GM19240 (cell line): ENCODE measurements at regions not wholly inside any gene's neighbourhood (a gene's known extent, or its start where the extent isn't known, plus 50 kb on each side); places are given as distances from the start of the nearest gene placed in this dataset.

Source experiments
- DNase-seq: peaks from one replicate; pipeline ENCODE4 v3.0.0; 2011; ENCODE audit warnings: low spot score; ENCODE audit not compliant: insufficient read length

GRCh38 chr5:35478856-35479682 is 138.6 kb upstream of the SPEF2 start:
- DNase-seq: no peak

GRCh38 chr5:35477911-35478310 is 139.8 kb upstream of the SPEF2 start:
- no peak for DNase-seq

GRCh38 chr5:35477321-35477720 is 140.3 kb upstream of the SPEF2 start:
- no peak for DNase-seq

- DNase-seq: no peak
Observed at GRCh38 chr5:35476797-35477196, 140.9 kb upstream of the SPEF2 start.

GRCh38 chr5:35476036-35476435 is 141.6 kb upstream of the SPEF2 start:
- DNase-seq: no peak

- no peak for DNase-seq
Observed at GRCh38 chr5:35473589-35473988, 144.1 kb upstream of the SPEF2 start.

- DNase-seq: no peak
Observed at GRCh38 chr5:35470866-35471265, 146.8 kb upstream of the SPEF2 start.

- DNase-seq: no peak
Observed at GRCh38 chr5:35468811-35469210, 148.9 kb upstream of the SPEF2 start.

GRCh38 chr5:35466746-35467145 is 150.9 kb upstream of the SPEF2 start:
- no peak for DNase-seq

- DNase-seq: no peak
Observed at GRCh38 chr5:35464757-35465156, 152.9 kb upstream of the SPEF2 start.

- DNase-seq: no peak
Observed at GRCh38 chr5:35461530-35461929, 156.1 kb upstream of the SPEF2 start.

GRCh38 chr5:35458824-35459207 is 158.8 kb upstream of the SPEF2 start:
- DNase-seq: no peak

GRCh38 chr5:35457912-35458823 is 159.5 kb upstream of the SPEF2 start:
- DNase-seq: no peak

GRCh38 chr5:35456506-35456905 is 161.2 kb upstream of the SPEF2 start:
- DNase-seq: no peak

- no peak for DNase-seq
Observed at GRCh38 chr5:35454011-35454525, 163.6 kb upstream of the SPEF2 start.

- DNase-seq: no peak
Observed at GRCh38 chr5:35443803-35444595, 173.7 kb upstream of the SPEF2 start.

GRCh38 chr5:35442885-35443639 is 174.6 kb upstream of the SPEF2 start:
- DNase-seq: no peak

GRCh38 chr5:35440409-35440808 is 177.3 kb upstream of the SPEF2 start:
- no peak for DNase-seq

- DNase-seq: no peak
Observed at GRCh38 chr5:35438786-35439185, 178.9 kb upstream of the SPEF2 start.

- no peak for DNase-seq
Observed at GRCh38 chr5:35438288-35438687, 179.4 kb upstream of the SPEF2 start.
